ENCODE measurements at regions not wholly inside any gene's neighbourhood (a gene's known extent, or its start where the extent isn't known, plus 50 kb on each side); places are given as distances from the start of the nearest gene placed in this dataset.

- Histone ChIP-seq H3K4me1 (replicated peaks in 1 of 2) (no peaks in the 10 kb centered on the region), H3K9me3 (replicated peaks in 1 of 3) (no peaks in the 10 kb centered on the region), H3K36me3 (replicated peaks in 1 of 2) (no peaks in the 10 kb centered on the region), H3K4me3 (no peak overlapping the region), H3K27ac (no peak overlapping the region), H3K27me3 (no peaks in the 10 kb centered on the region)
- intact Hi-C loops (cut with DNase I), result no loop called here
- DNase-seq, result no peak
- TF ChIP-seq CTCF (IDR thresholded peaks at IDR 0.05), result no peak
- no peak for TF ChIP-seq POLR2A (IDR thresholded peaks at IDR 0.05)
Measured at GRCh38 chr7:121574109-121574508, 178.0 kb upstream of the FAM3C start.

GRCh38 chr7:121572615-121573014, 176.5 kb upstream of the FAM3C start:
- Histone ChIP-seq H3K9me3 (replicated peaks in 1 of 3) (no peaks in the 10 kb centered on the region), H3K4me1 (replicated peaks in 1 of 2) (no peaks in the 10 kb centered on the region), H3K27ac (no peak overlapping the region), H3K27me3 (no peaks in the 10 kb centered on the region), H3K36me3 (replicated peaks in 1 of 2) (no peaks in the 10 kb centered on the region), H3K4me3 (no peak overlapping the region)
- DNase-seq, result no peak
- TF ChIP-seq CTCF (IDR thresholded peaks at IDR 0.05), result no peak
- no peak for TF ChIP-seq POLR2A (IDR thresholded peaks at IDR 0.05)
- WGBS, 4 donors, result 88 to 96% (median 92%) methylated on average over 7 of the region's 7 CpGs
- intact Hi-C loops (cut with DNase I), result no loop called here

- DNase-seq, result no peak
- H3K27me3 ChIP-seq, result no peaks in the 10 kb centered on the region
- H3K27ac ChIP-seq, result no peak overlapping the region
- intact Hi-C loops (cut with DNase I), result no loop called here
- TF ChIP-seq CTCF (IDR thresholded peaks at IDR 0.05), result no peak
- no peak overlapping the region for H3K4me3 ChIP-seq
- 91 to 97% (median 92%) methylated on average over 3 of the region's 3 CpGs for WGBS, 4 donors
- H3K4me1 ChIP-seq (replicated peaks in 1 of 2), result no peaks in the 10 kb centered on the region
- no peaks in the 10 kb centered on the region for H3K36me3 ChIP-seq (replicated peaks in 1 of 2)
- no peaks in the 10 kb centered on the region for H3K9me3 ChIP-seq (replicated peaks in 1 of 3)
Measured at GRCh38 chr7:121570365-121570764, 174.3 kb upstream of the FAM3C start.

- Histone ChIP-seq H3K9me3 (replicated peaks in 1 of 3) (no peaks in the 10 kb centered on the region), H3K27ac (no peak overlapping the region), H3K4me3 (no peak overlapping the region), H3K4me1 (replicated peaks in 1 of 2) (no peaks in the 10 kb centered on the region), H3K27me3 (no peaks in the 10 kb centered on the region), H3K36me3 (replicated peaks in 1 of 2) (no peaks in the 10 kb centered on the region)
- TF ChIP-seq POLR2A (IDR thresholded peaks at IDR 0.05) (no peak), CTCF (IDR thresholded peaks at IDR 0.05) (no peak)
- 38 to 46% (median 41%) methylated on average over 1 of the region's 1 CpG for WGBS, 4 donors
- intact Hi-C loops (cut with DNase I), result no loop called here
- DNase-seq, result no peak
Measured at GRCh38 chr7:121563177-121563576, 167.1 kb upstream of the FAM3C start.
